DOHH2 (cell line): ENCODE measurements at regions not wholly inside any gene's neighbourhood (a gene's known extent, or its start where the extent isn't known, plus 50 kb on each side); places are given as distances from the start of the nearest gene placed in this dataset.

Source experiments
- H3F3A ChIP-seq: fragments of 200-600 bp; sonication (generic), shearing (Covaris generic); 2 replicates; pipeline ENCODE4 v1.6.0; 2016; ENCODE audit warnings: antibody characterized with exemption, mild to moderate bottlenecking; ENCODE audit not compliant: control insufficient read depth, insufficient read depth
- H3K27ac ChIP-seq: fragments of 200-600 bp; sonication (generic); 2 replicates; pipeline ENCODE4 v1.5.1; 2014; ENCODE audit warnings: low read depth, mild to moderate bottlenecking, low read length, moderate library complexity
- H3K27me3 ChIP-seq: fragments of 200-600 bp; sonication (generic); 2 replicates; pipeline ENCODE4 v1.6.1; 2014; ENCODE audit warnings: mild to moderate bottlenecking, low read length, mixed read lengths; ENCODE audit not compliant: control insufficient read depth
- H3K36me3 ChIP-seq: fragments of 200-600 bp; sonication (generic); 2 replicates; pipeline ENCODE4 v1.6.1; 2014; ENCODE audit warnings: mild to moderate bottlenecking, low read length, moderate library complexity, mixed read lengths; ENCODE audit not compliant: control insufficient read depth
- H3K4me1 ChIP-seq: fragments of 200-600 bp; sonication (generic); 2 replicates; pipeline ENCODE4 v1.6.1; 2014; ENCODE audit warnings: mild to moderate bottlenecking, low read length, mixed read lengths; ENCODE audit not compliant: control insufficient read depth
- H3K4me2 ChIP-seq: fragments of 200-600 bp; sonication (generic); 2 replicates; pipeline ENCODE4 v1.6.0; 2014; ENCODE audit warnings: mild to moderate bottlenecking, low read length, moderate library complexity
- H3K4me3 ChIP-seq: fragments of 200-600 bp; sonication (generic); 2 replicates; pipeline ENCODE4 v1.5.1; 2014; ENCODE audit warnings: mild to moderate bottlenecking, low read length, mixed read lengths
- H3K79me2 ChIP-seq: fragments of 200-600 bp; sonication (generic); 2 replicates; pipeline ENCODE4 v1.6.1; 2014; ENCODE audit warnings: mild to moderate bottlenecking, low read length, mixed read lengths; ENCODE audit not compliant: control insufficient read depth
- H3K9me2 ChIP-seq: fragments of 200-600 bp; sonication (generic); replicated peaks from 2 replicates; pipeline ENCODE4 v1.6.1; 2014; ENCODE audit warnings: mild to moderate bottlenecking, low read length, mixed read lengths; ENCODE audit not compliant: control insufficient read depth
- H3K9me3 ChIP-seq: fragments of 200-600 bp; sonication (generic); 2 replicates; pipeline ENCODE4 v1.6.1; 2014; ENCODE audit warnings: antibody characterized with exemption, low read length, mixed read lengths; ENCODE audit not compliant: control insufficient read depth, insufficient read depth
- H4K20me1 ChIP-seq: fragments of 200-600 bp; sonication (generic); 2 replicates; pipeline ENCODE4 v1.6.0; 2014; ENCODE audit warnings: low read depth, mild to moderate bottlenecking, antibody characterized with exemption, low read length, moderate library complexity; ENCODE audit not compliant: control insufficient read depth, insufficient read depth
- EZH2phosphoT487 ChIP-seq: fragments of 200-600 bp; sonication (generic); IDR thresholded peaks from 2 replicates; pipeline ENCODE4 v1.6.1; 2017; ENCODE audit warnings: borderline replicate concordance, mild to moderate bottlenecking, antibody characterized with exemption, low read length, moderate library complexity, mixed read lengths
- TF ChIP-seq, protein P1 (sequence below): fragments of 200-600 bp; sonication (generic); IDR thresholded peaks from one replicate; pipeline ENCODE4 v1.5.1; 2014; ENCODE audit warnings: antibody characterized with exemption, mild to moderate bottlenecking, low read depth, low read length; ENCODE audit not compliant: poor library complexity, severe bottlenecking

DNA sequence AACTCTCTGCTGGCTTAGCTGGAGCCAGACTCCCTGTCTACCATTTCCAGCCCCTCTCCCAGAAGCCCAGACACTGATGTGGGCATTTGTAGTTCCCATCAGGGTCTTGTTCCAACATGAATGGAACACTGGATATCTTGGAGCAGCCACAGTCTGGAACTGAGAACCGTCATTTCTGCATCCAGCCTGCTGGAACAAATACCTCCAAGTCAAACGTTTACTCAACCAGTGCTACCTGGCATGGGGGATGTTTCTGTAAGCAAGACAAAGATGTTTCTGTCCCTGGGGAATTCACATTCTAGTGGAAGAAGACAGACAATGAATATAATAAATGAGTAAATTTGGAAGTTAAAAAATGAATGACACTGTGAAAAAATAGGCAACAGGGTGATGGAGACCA lies 70.8 kb upstream of the ZNF438 start:
- Histone ChIP-seq H3K36me3 (no peaks in the 10 kb centered on the region), H3K79me2 (no peaks in the 10 kb centered on the region), H3K9me3 (no peaks in the 10 kb centered on the region), H3K4me2 (no peak overlapping the region), H3K27me3 (peaks cover 15% of the 10 kb centered on the region), H3K9me2 (no peaks in the 10 kb centered on the region), H3F3A (no peaks in the 10 kb centered on the region), H3K4me1 (no peaks in the 10 kb centered on the region), H3K27ac (no peak overlapping the region), H4K20me1 (no peaks in the 10 kb centered on the region), H3K4me3 (no peak overlapping the region)
- TF ChIP-seq EZH2phosphoT487, result no peak
- TF ChIP-seq, protein P1, sequence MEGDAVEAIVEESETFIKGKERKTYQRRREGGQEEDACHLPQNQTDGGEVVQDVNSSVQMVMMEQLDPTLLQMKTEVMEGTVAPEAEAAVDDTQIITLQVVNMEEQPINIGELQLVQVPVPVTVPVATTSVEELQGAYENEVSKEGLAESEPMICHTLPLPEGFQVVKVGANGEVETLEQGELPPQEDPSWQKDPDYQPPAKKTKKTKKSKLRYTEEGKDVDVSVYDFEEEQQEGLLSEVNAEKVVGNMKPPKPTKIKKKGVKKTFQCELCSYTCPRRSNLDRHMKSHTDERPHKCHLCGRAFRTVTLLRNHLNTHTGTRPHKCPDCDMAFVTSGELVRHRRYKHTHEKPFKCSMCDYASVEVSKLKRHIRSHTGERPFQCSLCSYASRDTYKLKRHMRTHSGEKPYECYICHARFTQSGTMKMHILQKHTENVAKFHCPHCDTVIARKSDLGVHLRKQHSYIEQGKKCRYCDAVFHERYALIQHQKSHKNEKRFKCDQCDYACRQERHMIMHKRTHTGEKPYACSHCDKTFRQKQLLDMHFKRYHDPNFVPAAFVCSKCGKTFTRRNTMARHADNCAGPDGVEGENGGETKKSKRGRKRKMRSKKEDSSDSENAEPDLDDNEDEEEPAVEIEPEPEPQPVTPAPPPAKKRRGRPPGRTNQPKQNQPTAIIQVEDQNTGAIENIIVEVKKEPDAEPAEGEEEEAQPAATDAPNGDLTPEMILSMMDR, result no peak

DNA sequence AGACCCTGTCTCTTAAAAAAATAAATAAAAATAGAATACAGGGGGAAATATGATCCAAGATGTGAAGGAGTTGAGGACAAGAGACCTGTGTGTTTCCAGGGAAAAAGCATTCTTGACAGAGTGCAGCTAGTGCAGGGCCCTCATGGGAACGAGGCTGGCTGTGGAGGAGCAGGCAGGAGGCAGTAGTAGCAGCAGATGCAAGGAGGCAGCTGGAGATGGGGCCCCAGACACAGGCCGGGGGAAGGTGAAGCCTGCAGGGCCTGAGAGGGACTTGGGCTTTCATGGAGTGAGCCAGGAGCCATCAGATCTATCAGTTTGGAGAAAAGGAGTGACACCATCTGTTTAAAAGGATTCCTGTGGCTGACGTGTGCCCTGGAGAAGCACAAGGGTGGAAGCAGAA lies 71.4 kb upstream of the ZNF438 start:
- no peaks in the 10 kb centered on the region for H3K4me1 ChIP-seq
- TF ChIP-seq EZH2phosphoT487, result no peak
- TF ChIP-seq, protein P1, result no peak
- no peaks in the 10 kb centered on the region for H4K20me1 ChIP-seq
- no peaks in the 10 kb centered on the region for H3K79me2 ChIP-seq
- H3K9me3 ChIP-seq, result no peaks in the 10 kb centered on the region
- peaks cover 15% of the 10 kb centered on the region for H3K27me3 ChIP-seq
- H3K4me3 ChIP-seq, result no peak overlapping the region
- H3K9me2 ChIP-seq, result no peaks in the 10 kb centered on the region
- H3K36me3 ChIP-seq, result no peaks in the 10 kb centered on the region
- no peaks in the 10 kb centered on the region for H3F3A ChIP-seq
- no peak overlapping the region for H3K27ac ChIP-seq
- H3K4me2 ChIP-seq, result no peak overlapping the region

DNA sequence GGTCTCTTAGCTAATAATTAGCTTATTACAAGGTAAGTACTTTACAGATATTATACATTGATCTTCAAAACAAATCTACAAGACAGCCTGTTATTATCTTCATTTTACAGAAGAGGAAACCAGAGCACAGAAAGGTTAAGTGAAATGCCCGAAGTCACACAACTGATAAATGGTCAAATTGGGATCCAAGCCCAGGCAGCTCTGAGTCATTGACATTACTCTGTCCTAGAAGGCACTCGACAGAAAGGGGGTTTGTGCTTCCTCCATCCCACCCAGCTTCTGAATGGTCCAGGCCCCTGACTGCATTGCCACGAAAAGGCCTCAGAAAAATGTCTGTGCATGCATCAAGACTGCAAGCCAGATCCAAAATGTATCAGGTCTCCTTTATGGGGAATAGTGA lies 81.3 kb upstream of the ZNF438 start:
- no peak for TF ChIP-seq EZH2phosphoT487
- TF ChIP-seq, protein P1, result no peak
- no peaks in the 10 kb centered on the region for H3K9me3 ChIP-seq
- H4K20me1 ChIP-seq, result no peaks in the 10 kb centered on the region
- H3K27ac ChIP-seq, result no peak overlapping the region
- no peaks in the 10 kb centered on the region for H3K9me2 ChIP-seq
- H3F3A ChIP-seq, result no peaks in the 10 kb centered on the region
- H3K79me2 ChIP-seq, result no peaks in the 10 kb centered on the region
- no peak overlapping the region for H3K4me2 ChIP-seq
- H3K4me3 ChIP-seq, result no peak overlapping the region
- H3K27me3 ChIP-seq, result no peaks in the 10 kb centered on the region
- H3K4me1 ChIP-seq, result no peaks in the 10 kb centered on the region
- H3K36me3 ChIP-seq, result no peaks in the 10 kb centered on the region

DNA sequence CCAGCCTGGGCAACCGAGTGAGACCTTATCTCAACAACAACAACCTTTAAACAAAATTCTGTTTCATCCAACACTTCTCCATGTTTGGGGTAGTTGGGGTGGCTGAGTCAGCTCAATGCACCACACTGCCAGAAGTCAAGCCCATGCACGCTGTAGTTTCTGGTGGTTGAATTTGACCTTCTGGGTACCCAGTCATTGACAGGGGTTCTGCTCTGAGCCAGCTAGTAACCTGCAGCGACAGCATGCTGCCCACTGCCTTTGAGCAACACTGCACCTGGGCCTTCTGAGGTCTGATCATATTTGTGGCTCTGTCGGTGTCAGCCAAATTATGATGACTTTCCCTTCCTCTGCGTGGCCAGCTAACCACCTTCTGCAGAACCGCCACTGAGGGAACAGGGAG lies 84.6 kb upstream of the ZNF438 start:
- H3K27me3 ChIP-seq, result peaks cover 2% of the 10 kb centered on the region
- H3K9me3 ChIP-seq, result no peaks in the 10 kb centered on the region
- TF ChIP-seq, protein P1, result no peak
- no peak for TF ChIP-seq EZH2phosphoT487
- no peak overlapping the region for H3K27ac ChIP-seq
- H3F3A ChIP-seq, result no peaks in the 10 kb centered on the region
- H3K79me2 ChIP-seq, result no peaks in the 10 kb centered on the region
- no peaks in the 10 kb centered on the region for H3K4me1 ChIP-seq
- H3K36me3 ChIP-seq, result no peaks in the 10 kb centered on the region
- no peaks in the 10 kb centered on the region for H3K9me2 ChIP-seq
- H3K4me2 ChIP-seq, result no peak overlapping the region
- H4K20me1 ChIP-seq, result no peaks in the 10 kb centered on the region
- H3K4me3 ChIP-seq, result no peak overlapping the region
